ENCODE measurements at regions not wholly inside any gene's neighbourhood (a gene's known extent, or its start where the extent isn't known, plus 50 kb on each side); places are given as distances from the start of the nearest gene placed in this dataset.
A peak's percentile ranks its signal among the peaks of the same experiment; 100 is the strongest.
"Not testable (repeated sequence)": the region's sequence is repeated elsewhere in the genome, so short reads cannot be mapped to it uniquely, and the experiment has no call there.

DNA sequence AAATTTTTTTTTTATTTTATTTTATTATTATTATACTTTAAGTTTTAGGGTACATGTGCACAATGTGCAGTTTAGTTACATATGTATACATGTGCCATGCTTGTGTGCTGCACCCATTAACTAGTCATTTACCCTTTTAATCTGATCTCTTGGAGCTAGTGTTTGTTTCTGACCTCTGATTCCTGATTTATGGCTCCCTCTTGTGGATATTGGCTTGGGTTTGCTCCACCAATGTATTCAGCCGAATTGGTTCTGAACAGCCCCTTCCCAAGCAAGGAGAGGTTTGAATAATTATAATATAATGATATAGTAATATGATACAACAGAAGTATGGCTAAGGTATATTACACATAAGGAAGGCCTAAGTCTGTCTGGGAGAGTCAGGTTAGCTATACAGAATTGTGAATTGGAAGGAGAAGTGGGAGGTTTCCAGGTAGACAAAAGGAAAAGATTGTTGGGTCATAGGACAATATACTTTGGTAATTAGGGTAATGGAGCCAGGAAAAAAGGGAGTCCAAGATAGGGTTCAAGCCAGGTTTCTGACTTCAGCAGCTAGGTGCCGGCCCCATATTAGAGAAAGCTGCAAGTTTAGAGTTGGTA lies 53.1 kb upstream of the HMCN1 start:
- no peak for DNase-seq (ENCODE audit: low read depth in 3 of 3)

DNA sequence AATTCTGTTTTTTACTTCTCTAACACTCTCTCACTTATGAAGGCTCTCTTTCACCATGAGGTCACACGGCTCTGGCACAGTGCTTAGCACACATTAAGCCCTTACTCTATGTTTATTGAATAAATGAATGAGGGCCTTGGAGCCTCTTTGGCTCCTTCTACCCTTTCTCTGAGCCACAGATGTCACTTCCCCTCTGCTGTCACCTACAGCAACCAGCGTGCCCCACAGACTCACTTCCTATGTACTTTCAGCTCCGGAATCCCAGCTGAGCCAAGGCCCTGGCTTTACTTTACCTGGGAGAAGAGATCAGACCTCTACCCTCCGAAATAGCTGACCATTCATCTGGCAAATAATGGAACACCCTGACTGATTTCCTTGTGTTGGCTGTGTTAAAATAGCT lies 53.7 kb upstream of the HMCN1 start:
- no peak for DNase-seq (ENCODE audit: low read depth in 3 of 3)

DNA sequence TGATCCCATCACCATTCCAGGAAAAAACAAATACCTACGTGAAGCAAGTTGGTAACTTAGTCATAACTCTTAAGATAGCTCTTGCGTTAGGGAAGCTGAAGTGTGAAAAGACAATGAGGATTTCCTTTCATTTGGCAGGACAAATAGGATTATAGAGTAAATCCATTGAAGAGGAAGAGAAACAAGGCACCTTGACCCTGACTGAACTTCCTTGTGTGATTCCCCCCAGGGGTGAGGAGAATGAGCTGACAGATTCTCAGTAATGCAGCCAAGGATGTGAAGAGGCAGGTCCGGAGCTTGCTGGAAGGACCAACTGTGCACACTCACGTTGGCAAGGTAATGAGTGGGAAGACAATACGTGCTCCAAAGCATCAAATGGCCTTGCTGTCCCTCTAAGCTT lies 55.0 kb upstream of the HMCN1 start:
- no peak for DNase-seq (ENCODE audit: low read depth in 3 of 3)

DNA sequence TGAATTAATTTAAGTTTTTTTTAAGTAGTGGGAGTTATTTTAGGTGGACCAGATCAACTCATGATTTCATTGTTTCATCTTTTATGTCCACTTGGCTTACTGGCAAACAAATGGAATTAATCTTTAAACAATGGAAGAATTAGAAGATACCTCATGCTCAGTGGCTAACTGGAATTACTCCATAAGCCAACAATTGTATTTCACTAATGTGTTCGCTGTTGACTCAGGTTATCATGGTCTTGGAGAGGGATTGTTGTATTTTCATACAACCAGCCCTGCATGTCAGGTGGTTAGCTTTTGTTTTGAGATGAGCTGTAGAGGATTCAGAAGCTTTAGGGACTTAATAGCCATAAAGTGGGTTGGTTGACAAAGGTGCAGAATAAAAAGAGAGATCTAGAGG lies 57.2 kb upstream of the HMCN1 start:
- DNase-seq (ENCODE audit: low read depth in 3 of 3), result no peak

DNA sequence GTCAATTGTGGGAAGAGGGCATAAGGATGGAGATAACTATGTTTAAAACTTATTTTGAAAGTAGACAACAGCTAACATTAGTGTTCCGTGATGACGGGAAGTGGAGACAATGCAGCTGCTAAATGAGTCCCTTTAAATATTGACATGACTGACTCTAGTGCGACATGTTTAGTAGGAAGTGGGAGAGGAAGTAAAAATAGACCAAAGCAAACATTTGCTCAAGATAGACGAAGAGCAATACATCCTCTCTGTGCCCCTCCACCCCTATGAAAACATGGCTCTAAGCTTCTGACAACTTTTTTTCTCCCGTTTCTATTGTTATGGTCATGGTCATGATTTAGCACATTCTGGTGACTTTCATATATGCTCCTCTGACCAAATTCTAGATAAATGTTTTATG lies 60.0 kb upstream of the HMCN1 start:
- DNase-seq (ENCODE audit: low read depth in 3 of 3), result no peak

DNA sequence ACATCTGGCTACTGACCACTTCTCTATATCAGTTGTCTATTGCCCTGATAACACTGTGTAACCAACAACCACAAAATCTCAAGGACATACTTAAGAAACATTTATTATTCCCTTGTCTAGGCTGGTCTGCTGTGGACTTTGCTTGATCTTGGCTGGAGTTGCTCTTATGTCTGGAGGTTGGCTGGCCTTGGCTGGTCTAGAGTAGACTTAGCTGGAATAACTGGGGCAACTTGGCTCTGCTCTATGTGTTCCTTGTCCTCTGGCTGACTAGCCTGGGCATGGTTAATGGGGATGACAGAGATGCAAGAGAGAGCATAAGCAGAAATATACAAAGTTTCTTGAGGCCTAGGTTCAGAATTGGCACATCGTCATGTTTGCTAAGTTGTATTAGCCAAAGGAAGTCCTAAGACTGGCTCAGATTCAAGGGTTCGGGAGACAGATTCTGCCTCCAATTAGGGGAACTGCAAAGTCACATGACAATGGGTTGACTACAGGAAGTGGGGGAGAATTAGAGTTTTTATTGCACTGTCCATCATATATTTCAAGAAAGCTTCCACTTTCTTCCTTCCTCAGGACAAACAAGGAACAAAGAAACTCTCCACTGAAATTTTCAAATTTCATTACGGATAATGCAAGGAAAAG lies 61.4 kb upstream of the HMCN1 start:
- DNase-seq (ENCODE audit: low read depth in 3 of 3), result no peak

DNA sequence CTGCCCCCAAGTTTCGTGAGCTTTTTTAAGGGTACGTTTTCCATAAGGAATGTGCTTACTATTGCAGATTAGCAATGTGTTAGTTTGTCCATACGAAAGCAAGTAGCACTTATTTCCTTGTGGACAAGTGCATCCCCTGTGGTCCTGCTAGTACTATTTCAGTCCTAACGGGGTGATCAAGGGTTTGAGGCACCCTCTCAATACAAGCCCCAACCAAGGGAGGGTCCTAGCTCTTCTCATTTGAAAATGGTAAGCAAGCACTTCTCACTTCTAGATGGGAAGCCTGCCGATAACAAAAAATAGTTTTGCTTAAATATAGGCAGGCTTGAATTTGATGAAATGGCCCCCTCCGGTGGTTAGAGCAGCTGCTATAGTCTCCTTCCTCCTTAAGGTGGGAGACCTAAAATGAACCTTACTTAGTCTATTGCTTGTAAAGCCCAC lies 64.0 kb upstream of the HMCN1 start:
- DNase-seq (ENCODE audit: low read depth in 3 of 3), result peak in 2 of 3 donors; percentile 14 to 23

DNA sequence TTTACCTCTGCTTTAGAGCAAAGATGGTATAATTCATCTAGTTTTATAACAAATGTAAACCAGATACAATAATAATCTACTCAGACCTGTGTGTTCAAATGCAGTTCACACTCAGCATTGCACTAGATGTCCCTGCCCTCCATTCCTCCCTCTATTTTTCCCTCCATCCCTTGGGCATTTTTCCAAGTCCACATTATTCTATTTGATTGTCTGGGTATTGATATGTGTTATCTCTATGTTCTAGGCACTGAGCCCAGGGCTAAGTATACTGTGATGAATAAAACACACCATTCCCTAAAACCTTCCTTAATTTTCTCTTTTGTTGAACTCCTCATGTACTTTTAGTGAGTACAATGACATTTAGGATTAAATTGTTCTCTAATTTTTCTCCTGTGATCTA lies 66.2 kb upstream of the HMCN1 start:
- DNase-seq (ENCODE audit: low read depth in 3 of 3), result no peak

DNA sequence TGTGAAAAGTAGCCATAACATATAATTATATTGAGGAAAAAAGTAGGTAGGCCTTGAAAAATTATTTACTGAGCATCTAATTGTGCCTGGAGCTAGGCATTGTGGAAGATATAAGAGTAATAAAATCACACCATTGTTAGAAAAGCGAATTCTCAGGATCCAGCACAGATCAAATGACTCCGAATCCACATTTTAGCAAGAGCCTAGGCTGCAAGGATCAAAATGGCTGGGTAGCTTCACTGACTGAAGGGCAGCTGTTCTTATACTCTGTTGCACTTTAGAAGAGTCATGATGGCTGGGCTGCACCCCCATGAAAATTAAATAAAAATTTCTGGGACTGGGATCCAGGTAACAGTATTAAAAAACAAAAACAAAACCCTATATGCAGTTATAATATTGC lies 67.6 kb upstream of the HMCN1 start:
- DNase-seq (ENCODE audit: low read depth in 3 of 3), result no peak

DNA sequence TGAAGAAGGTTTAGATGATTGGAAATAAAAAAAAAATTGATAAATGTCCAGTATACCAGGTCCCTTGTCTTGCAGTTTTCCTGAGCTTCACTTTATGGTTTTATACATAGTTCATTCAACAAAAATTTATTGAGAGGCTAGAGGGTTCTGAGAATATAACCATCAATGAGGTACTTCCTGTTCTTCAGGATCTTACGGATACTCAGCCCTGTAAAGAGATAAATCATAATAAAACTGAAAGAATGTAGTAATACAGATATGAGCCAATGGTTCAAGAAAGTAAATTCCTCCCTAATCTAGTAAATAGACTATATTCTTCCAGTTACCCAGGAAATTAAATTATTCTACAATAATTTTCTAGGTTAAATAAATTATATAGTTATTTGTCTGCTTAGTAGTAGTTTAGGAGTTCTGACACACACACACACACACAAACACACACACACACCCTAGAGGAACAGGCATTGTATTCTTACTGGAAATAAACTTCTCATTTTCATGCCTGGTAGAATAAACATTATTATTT lies 70.4 kb upstream of the HMCN1 start:
- DNase-seq (ENCODE audit: low read depth in 3 of 3), result no peak

DNA sequence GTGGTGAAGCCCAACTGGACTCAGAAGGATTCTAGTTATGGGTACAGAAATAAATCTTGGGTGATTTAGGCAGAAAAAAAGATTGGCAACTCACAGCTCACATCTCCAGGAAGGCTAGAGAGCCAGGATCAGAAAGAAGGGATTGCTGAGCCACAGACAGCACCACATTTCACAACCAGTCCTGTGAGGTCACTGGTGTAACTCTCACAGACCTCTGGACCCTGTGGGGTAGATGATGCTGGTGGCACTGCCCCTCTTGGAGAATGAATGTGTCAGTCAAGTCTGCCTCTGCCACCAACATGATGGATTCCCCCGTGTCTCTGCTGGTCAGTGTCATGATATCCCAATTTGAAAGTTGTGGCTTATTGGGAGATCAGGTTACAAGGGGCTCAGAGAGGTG lies 70.9 kb upstream of the HMCN1 start:
- DNase-seq (ENCODE audit: low read depth in 3 of 3), result no peak

DNA sequence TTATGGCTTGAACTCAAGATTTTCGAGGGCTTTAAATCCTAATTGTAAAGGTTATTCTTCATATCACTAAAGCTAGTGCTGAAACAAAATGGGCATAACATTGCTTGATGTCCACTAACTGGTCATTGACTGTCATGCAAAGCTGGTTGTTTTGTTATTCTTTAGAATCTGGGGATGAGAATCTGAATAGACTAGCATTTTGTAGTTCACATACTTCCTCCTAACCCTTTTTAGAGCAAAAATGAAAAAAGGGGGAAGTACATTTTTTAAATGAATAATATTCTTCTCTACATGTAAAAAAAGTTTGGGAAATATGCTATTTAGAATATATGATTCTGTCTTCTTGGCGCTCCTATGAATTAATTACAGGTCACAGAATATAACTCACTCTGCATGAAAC lies 72.2 kb upstream of the HMCN1 start:
- DNase-seq (ENCODE audit: low read depth in 3 of 3), result no peak

DNA sequence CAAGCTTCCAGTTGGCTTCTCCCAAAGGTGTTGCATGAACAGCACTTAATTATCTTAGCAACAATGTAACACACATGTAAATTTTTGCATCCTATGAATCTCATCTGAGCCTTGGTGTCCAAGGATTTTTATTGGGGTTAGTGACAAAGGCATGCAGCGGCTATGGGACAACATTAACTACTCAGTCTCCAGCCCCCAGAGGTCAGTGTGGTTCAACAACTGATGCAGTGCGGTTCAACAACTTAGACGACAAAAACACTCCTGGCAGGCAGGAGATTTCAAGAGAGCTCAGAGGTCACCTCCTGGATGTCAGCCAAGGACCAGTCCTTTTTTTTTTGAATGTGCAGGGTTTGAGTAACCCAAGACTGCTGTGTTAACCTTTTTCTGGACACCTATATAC lies 77.5 kb upstream of the HMCN1 start:
- DNase-seq (ENCODE audit: low read depth in 3 of 3), result no peak

DNA sequence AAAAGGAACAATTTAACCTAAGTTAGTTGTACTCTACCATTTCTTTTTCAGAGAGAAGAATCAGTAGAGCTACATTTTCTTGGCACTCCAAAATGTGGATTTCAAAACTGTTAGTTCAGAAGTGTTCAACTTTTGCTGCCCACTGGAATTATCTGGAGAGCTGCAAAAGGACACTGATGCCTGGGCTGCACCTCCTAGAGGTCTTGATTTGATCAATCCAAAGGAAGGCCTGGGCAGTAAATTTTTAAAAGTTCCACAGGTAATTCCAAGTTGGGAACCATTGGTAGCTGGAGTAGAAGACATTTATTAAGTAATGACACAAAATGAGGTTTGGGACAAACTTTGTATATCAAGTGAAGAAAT lies 79.3 kb upstream of the HMCN1 start:
- no peak for DNase-seq (ENCODE audit: low read depth in 3 of 3)

DNA sequence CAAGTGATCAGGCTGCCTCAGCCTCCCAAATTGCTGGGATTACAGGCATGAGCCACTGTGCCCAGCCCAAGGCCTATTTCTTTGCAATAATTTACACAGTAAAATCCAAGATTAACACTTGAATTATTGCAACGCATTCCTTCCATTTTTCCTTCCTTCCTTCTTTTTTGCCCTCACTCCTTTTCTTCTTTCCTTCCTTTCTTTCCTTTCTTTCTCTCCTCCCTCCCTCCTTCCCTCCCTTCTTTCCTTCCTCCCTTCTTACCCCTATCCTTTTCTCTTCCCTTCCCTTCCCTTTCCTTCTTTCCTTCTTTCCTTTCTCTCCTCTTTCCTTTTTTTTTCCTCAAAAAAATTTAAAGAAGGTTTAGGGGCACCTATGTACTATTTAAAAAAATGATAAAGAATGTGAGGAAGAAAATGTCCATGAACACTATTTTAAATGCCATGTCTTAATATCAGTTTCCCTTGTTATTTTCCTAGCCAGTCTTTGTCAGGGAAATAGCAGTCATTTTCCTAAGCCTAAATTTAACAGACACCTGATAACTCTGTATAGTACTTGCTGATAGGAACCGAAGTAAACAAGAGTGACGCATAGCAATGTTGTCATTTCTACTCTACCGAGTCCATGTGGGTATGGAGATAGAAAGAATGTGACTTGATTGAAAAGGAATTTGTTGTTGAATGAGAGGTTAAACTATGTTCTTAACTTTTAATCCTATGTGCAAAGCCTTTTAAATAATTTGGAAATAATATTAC lies 79.8 kb upstream of the HMCN1 start:
- no peak for DNase-seq (ENCODE audit: low read depth in 3 of 3)

DNA sequence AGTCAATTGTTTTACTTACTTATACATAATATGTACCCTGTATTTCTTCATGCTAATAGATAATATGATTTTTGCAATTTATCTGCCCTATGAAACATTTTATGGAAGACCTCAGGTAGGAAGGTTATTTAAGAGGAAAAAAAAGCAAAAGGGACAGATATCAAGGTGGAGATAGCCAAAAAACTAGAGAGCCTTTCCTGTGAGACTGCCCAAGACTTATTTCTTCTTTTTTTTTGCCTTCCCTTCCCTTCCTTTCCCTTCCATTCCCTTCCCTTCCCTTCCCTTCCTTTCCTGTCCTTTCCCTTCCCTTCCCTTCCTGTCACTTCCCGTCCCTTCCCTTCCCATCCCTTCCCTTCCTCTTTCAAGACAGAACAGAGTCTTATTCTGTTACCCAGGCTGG lies 80.6 kb upstream of the HMCN1 start:
- DNase-seq (ENCODE audit: low read depth in 3 of 3), result no peak

DNA sequence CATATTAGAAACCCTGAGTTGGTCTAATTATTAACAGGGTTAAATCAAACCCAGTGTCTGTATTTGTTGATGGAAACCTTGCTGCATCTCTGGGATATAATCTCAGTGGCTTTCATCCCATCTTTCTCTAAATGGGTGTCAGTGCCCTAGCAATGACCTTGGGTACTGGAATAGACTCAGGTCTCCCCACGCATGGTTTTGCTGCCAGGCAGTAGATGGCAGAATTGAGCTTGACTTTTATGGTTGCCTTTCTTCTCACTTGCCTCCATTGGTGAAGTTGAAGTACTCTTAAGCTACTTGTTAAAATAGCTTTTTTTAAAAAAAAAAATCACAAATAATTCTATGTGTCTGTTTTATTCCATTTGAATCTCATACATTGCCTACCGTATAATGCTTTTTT lies 81.8 kb upstream of the HMCN1 start:
- DNase-seq (ENCODE audit: low read depth in 3 of 3), result no peak

DNA sequence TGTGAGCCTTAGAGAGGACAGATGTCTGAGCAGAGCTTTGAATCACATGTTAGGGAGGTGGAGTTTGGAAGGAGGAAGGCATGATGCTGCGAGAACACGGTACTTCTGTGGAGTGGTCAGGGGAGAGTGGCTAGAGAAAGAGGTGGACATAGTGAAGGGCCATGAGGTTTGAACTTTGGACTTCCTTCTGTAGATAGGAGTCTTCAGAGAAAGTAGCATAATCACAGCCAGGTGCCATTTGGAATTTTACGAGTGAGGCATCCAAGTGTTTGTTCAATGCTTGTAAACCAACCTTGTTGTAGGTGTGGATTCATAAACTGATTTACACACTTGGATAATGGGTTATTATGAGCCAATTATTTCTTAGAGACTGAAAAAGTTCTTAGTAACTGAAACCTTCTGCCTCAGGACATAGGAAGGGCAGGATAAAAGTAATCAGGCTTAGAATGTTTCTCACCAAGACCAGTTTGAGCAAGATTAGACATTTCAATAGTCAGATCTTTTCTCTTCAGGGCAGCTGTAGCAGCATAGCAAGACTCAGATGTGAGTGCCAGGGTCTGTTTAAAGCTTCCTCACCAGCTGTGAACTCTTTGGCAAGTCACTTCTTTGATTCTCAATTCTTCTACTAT lies 83.5 kb upstream of the HMCN1 start:
- no peak for DNase-seq (ENCODE audit: low read depth in 3 of 3)

DNA sequence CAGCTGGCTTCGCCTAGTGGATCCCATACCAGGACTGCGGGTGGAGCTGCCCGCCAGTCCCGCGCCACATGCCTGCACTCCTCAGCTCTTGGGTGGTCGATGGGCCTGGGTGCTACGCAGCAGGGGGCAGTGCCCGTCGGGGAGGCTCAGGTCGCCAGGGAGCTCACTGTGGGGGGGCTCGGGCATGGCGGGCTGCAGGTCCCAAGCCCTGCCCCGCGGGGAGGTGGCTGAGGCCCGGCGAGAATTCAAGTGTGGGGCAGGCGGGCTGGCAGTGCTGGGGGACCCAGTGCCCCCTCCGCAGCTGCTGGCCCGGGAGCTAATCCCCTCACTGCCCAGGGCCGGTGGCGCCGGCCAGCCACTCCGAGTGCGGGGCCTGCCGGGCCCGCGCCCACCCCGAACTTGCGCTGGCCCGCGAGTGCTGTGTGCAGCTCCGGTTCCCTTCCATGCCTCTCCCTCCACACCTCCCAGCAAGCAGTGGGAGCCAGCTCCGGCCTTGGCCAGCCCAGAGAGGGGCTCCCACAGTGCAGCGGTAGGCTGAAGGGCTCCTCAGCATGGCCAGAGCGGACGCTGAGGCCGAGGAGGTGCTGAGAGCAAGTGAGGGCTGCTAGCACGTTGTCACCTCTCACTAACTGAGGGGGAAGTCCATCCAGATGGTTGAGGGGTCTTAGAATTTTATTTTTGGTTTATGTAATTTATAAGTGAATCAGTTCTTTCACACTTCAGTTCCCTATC lies 85.2 kb upstream of the HMCN1 start:
- DNase-seq (ENCODE audit: low read depth in 3 of 3), result no peak

DNA sequence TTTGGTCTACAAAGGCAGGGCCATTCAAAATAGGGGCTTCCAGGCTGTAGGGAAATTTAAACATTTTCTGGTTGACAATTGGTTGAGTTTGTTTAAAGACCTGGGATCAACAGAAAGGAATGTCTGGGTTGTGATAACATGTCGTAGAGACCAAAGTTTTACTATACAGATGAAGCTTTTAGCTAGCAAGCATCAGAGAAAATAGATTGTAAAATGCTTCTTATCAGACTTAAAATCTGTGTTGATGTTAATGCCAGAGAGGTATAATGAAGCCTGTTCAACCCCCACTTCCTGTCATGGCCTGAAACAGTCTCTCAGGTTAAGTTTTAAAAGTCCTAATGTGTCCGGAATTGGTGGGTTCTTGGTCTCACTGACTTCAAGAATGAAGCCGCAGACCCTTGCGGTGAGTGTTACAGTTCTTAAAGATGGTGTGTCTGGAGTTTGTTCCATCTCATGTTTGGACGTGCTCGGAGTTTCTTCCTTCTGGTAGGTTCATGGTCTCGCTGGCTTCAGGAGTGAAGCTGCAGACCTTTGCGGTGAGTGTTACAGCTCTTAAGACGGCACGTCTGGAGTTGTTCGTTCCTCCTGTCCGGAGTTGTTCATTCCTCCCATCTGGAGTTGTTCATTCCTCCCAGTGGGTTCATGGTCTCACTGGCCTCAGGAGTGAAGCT lies 86.5 kb upstream of the HMCN1 start:
- not testable (repeated sequence) for DNase-seq (ENCODE audit: low read depth in 3 of 3)

DNA sequence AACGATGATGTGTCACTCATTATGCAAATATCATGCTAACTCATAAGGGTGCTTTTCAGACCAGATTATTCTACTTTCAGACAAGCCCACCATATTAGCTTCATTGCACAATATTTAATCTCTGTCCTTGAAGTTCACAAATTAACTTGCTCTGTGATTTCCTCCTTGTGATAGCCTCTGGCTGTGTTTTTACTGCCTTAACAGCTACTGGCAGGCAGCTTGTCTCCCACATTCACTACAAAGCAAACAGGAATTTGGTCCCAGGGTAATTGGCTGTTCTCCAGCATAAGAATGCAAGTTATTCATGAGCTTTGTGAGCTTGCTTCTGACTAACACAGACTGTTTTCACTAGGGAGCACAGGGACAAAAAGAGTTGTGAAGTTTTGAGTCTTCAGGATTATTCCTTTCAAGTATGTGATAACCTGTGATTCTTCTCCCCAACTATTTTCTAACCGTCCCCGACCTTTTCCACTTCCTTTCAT lies 87.9 kb upstream of the HMCN1 start:
- DNase-seq (ENCODE audit: low read depth in 3 of 3), result no peak

All from stimulated activated CD4-positive, alpha-beta T cell treated with anti-CD3 and anti-CD28 coated beads, TNF-alpha, amount 100 ng/mL, for 48 hours (primary cell).